Astrocyte (in vitro differentiated cells and primary cell): ENCODE measurements at regions not wholly inside any gene's neighbourhood (a gene's known extent, or its start where the extent isn't known, plus 50 kb on each side); places are given as distances from the start of the nearest gene placed in this dataset.

Experiments
- DNase-seq: peaks from one replicate; pipeline ENCODE4 v3.0.0-alpha.2; 2010; ENCODE audit warnings: low read depth
- FAIRE-seq: peaks from 2 replicates; lab custom pipeline; 2011; peaks lifted over from hg19 to GRCh38; lab: Jason Lieb, UNC
- H2AFZ ChIP-seq: 2 replicates; pipeline ENCODE4 v1.6.0; 2012; ENCODE audit warnings: low read depth, low read length, inconsistent platforms
- H3K27ac ChIP-seq: 2 replicates; pipeline ENCODE4 v1.5.1; 2011; ENCODE audit warnings: low read depth, low read length, inconsistent platforms
- H3K27me3 ChIP-seq: 2 replicates; pipeline ENCODE4 v1.6.0; 2011; ENCODE audit warnings: low read length, inconsistent platforms; ENCODE audit not compliant: insufficient read depth
- H3K36me3 ChIP-seq: 2 replicates; pipeline ENCODE4 v1.5.1; 2011; ENCODE audit warnings: low read length, inconsistent platforms; ENCODE audit not compliant: insufficient read depth
- H3K4me1 ChIP-seq: 2 replicates; pipeline ENCODE4 v1.5.1; 2011; ENCODE audit warnings: low read length, inconsistent platforms; ENCODE audit not compliant: insufficient read depth
- H3K4me2 ChIP-seq: 2 replicates; pipeline ENCODE4 v1.6.0; 2012; ENCODE audit warnings: low read length, inconsistent platforms
- H3K4me3 ChIP-seq: 2 replicates; pipeline ENCODE4 v1.5.1; 2011; ENCODE audit warnings: low read depth, mild to moderate bottlenecking, low read length, inconsistent platforms; ENCODE audit not compliant: insufficient read depth
- H3K79me2 ChIP-seq: 2 replicates; pipeline ENCODE4 v1.6.0; 2012; ENCODE audit warnings: mild to moderate bottlenecking, low read length, inconsistent platforms; ENCODE audit not compliant: insufficient read depth
- H3K9ac ChIP-seq: 2 replicates; pipeline ENCODE4 v1.6.0; 2012; ENCODE audit warnings: mild to moderate bottlenecking, low read length, inconsistent platforms
- H3K9me3 ChIP-seq: 2 replicates; pipeline ENCODE4 v1.5.1; 2012; ENCODE audit warnings: low read depth, mild to moderate bottlenecking, low read length, inconsistent platforms; ENCODE audit not compliant: insufficient read depth
- H4K20me1 ChIP-seq: 2 replicates; pipeline ENCODE4 v1.6.0; 2012; ENCODE audit warnings: low read length, inconsistent platforms; ENCODE audit not compliant: insufficient read depth
- H3K27ac Mint-ChIP-seq: one replicate; pipeline ENCODE4 v1.8.0; 2021; ENCODE audit warnings: mild to moderate bottlenecking, mixed read lengths; ENCODE audit not compliant: unreplicated experiment
- H3K27me3 Mint-ChIP-seq: one replicate; pipeline ENCODE4 v1.8.0; 2021; ENCODE audit warnings: low read depth, mixed read lengths; ENCODE audit not compliant: unreplicated experiment
- H3K36me3 Mint-ChIP-seq: one replicate; pipeline ENCODE4 v1.8.0; 2021; ENCODE audit warnings: low read depth, mixed read lengths; ENCODE audit not compliant: unreplicated experiment
- H3K4me1 Mint-ChIP-seq: one replicate; pipeline ENCODE4 v1.8.0; 2021; ENCODE audit warnings: low read depth, mixed read lengths; ENCODE audit not compliant: unreplicated experiment
- H3K4me3 Mint-ChIP-seq: one replicate; pipeline ENCODE4 v1.8.0; 2021; ENCODE audit warnings: mild to moderate bottlenecking, moderate library complexity, mixed read lengths; ENCODE audit not compliant: unreplicated experiment
- H3K9me3 Mint-ChIP-seq: one replicate; pipeline ENCODE4 v1.8.0; 2021; ENCODE audit warnings: mild to moderate bottlenecking, mixed read lengths; ENCODE audit not compliant: unreplicated experiment
- CTCF ChIP-seq: IDR thresholded peaks from 2 replicates; pipeline ENCODE4 v1.5.1; 2011; ENCODE audit warnings: low read depth, mild to moderate bottlenecking, inconsistent platforms, low read length, moderate library complexity; ENCODE audit not compliant: insufficient read depth
- EZH2 ChIP-seq: IDR thresholded peaks from 2 replicates; pipeline ENCODE4 v1.6.1; 2012; ENCODE audit warnings: mild to moderate bottlenecking, low read length, inconsistent platforms; ENCODE audit not compliant: insufficient read depth

- no peaks in the 10 kb centered on the region for H3K36me3 Mint-ChIP-seq
- no peak overlapping the region for H3K4me3 Mint-ChIP-seq
- H3K4me3 ChIP-seq = no peak overlapping the region
- H3K79me2 ChIP-seq = no peaks in the 10 kb centered on the region
- H4K20me1 ChIP-seq = no peaks in the 10 kb centered on the region
- peaks cover 4% of the 10 kb centered on the region for H3K9me3 ChIP-seq
- DNase-seq = no peak
- H3K36me3 ChIP-seq = no peaks in the 10 kb centered on the region
- no peaks in the 10 kb centered on the region for H3K27me3 Mint-ChIP-seq
- no peaks in the 10 kb centered on the region for H3K27me3 ChIP-seq
- no peak overlapping the region for H3K27ac ChIP-seq
- H3K4me2 ChIP-seq = no peak overlapping the region
- H3K9ac ChIP-seq = no peak overlapping the region
- H3K4me1 Mint-ChIP-seq = no peaks in the 10 kb centered on the region
- H3K9me3 Mint-ChIP-seq = peaks cover 7% of the 10 kb centered on the region
- no peaks in the 10 kb centered on the region for H3K4me1 ChIP-seq
- H3K27ac Mint-ChIP-seq = no peak overlapping the region
- H2AFZ ChIP-seq = no peak overlapping the region
- FAIRE-seq = no peak
- no peak for TF ChIP-seq EZH2
- TF ChIP-seq CTCF = no peak
Observed at GRCh38 chr14:82341261-82341810, 807.7 kb upstream of the SEL1L start.

- no peaks in the 10 kb centered on the region for H3K4me1 Mint-ChIP-seq
- Histone ChIP-seq H3K36me3 (no peaks in the 10 kb centered on the region), H4K20me1 (no peaks in the 10 kb centered on the region), H3K79me2 (no peaks in the 10 kb centered on the region), H3K27me3 (no peaks in the 10 kb centered on the region), H3K4me3 (no peak overlapping the region), H3K4me1 (no peaks in the 10 kb centered on the region), H3K9ac (no peak overlapping the region), H3K27ac (no peak overlapping the region), H2AFZ (no peak overlapping the region), H3K9me3 (peaks cover 4% of the 10 kb centered on the region), H3K4me2 (no peak overlapping the region)
- FAIRE-seq = no peak
- H3K27me3 Mint-ChIP-seq = no peaks in the 10 kb centered on the region
- H3K36me3 Mint-ChIP-seq = no peaks in the 10 kb centered on the region
- no peak overlapping the region for H3K27ac Mint-ChIP-seq
- H3K9me3 Mint-ChIP-seq = peaks cover 5% of the 10 kb centered on the region
- TF ChIP-seq EZH2 (no peak), CTCF (no peak)
- no peak overlapping the region for H3K4me3 Mint-ChIP-seq
- no peak for DNase-seq
Observed at GRCh38 chr14:82342596-82342995, 808.9 kb upstream of the SEL1L start.

- Histone ChIP-seq H3K4me1 (no peaks in the 10 kb centered on the region), H3K9ac (no peak overlapping the region), H3K36me3 (no peaks in the 10 kb centered on the region), H2AFZ (no peak overlapping the region), H3K9me3 (peaks cover 4% of the 10 kb centered on the region), H3K4me3 (no peak overlapping the region), H3K27ac (no peak overlapping the region), H3K27me3 (no peaks in the 10 kb centered on the region), H3K4me2 (no peak overlapping the region), H3K79me2 (no peaks in the 10 kb centered on the region), H4K20me1 (no peaks in the 10 kb centered on the region)
- DNase-seq (no peak), FAIRE-seq (no peak)
- Mint-ChIP-seq H3K4me3 (no peak overlapping the region), H3K36me3 (no peaks in the 10 kb centered on the region), H3K27ac (no peak overlapping the region), H3K9me3 (peaks cover 4% of the 10 kb centered on the region), H3K4me1 (no peaks in the 10 kb centered on the region), H3K27me3 (no peaks in the 10 kb centered on the region)
- no peak for TF ChIP-seq EZH2
Observed at GRCh38 chr14:82345184-82345583, 811.5 kb upstream of the SEL1L start.
